Gastroesophageal sphincter (tissue), 4 donors: ENCODE measurements at regions not wholly inside any gene's neighbourhood (a gene's known extent, or its start where the extent isn't known, plus 50 kb on each side); places are given as distances from the start of the nearest gene placed in this dataset.

Experiments
- ATAC-seq: fragments of 150-250 bp; one replicate; pipeline ENCODE4 v1.9.1; 2016; ENCODE audit warnings: mild to moderate bottlenecking, moderate library complexity
- H3K27ac ChIP-seq, 4 donors: fragments of 200-600 bp; sonication (generic) in 3 of 4; 1 replicate in 3 of 4; 2 replicates in 1 of 4; pipeline ENCODE4 v1.5.1; 2016 to 2019
- H3K27me3 ChIP-seq: fragments of 200-600 bp; sonication (generic); one replicate; pipeline ENCODE4 v1.5.1; 2019
- H3K36me3 ChIP-seq, 2 donors: fragments of 200-600 bp; sonication (generic); one replicate each; pipeline ENCODE4 v1.5.1; 2019; ENCODE audit warnings: control low read depth in 1 of 2
- H3K4me1 ChIP-seq, 3 donors: fragments of 200-600 bp; sonication (generic); 1 replicate in 2 of 3; 2 replicates in 1 of 3; pipeline ENCODE4 v1.5.1; 2016 to 2019; ENCODE audit warnings: control low read depth in 2 of 3
- H3K4me3 ChIP-seq, 2 donors: fragments of 200-600 bp; sonication (generic); one replicate each; pipeline ENCODE4 v1.5.1; 2019; ENCODE audit warnings: mild to moderate bottlenecking in 1 of 2, moderate library complexity in 1 of 2
- H3K9me3 ChIP-seq, 3 donors: fragments of 200-600 bp; sonication (generic); one replicate each; pipeline ENCODE4 v1.5.1; 2017 to 2019; ENCODE audit warnings: control low read depth in 2 of 3
- EP300 ChIP-seq: sonication (generic); formaldehyde crosslinking; IDR thresholded peaks from one replicate; pipeline ENCODE4 v1.6.1; 2017; ENCODE audit warnings: antibody characterized with exemption, mild to moderate bottlenecking
- POLR2A ChIP-seq, 2 donors: fragments of 450-650 bp; IDR thresholded peaks; one replicate each; pipeline ENCODE4 v1.6.1; 2017; ENCODE audit warnings: antibody characterized with exemption in 2 of 2, mild to moderate bottlenecking in 2 of 2, moderate library complexity in 1 of 2
- POLR2AphosphoS5 ChIP-seq: sonication (generic); formaldehyde crosslinking; IDR thresholded peaks from one replicate; pipeline ENCODE4 v1.6.1; 2017; ENCODE audit warnings: antibody characterized with exemption
- WGBS, 2 donors: methylation state at CpG; one replicate each; pipeline ENCODE4 v1.1.5; 2018; ENCODE audit warnings: low coverage in 1 of 2; 5-methylcytosine and 5-hydroxymethylcytosine counted together
- TF ChIP-seq, protein P1 (sequence below), 4 experiments: fragments of 200-600 bp in 2 of 4; fragments of 450-650 bp in 2 of 4; sonication (generic) in 1 of 4; IDR thresholded peaks; one replicate each; pipeline ENCODE4 v1.5.1; 2017 to 2019; ENCODE audit warnings: antibody characterized with exemption in 4 of 4, mild to moderate bottlenecking in 2 of 4, moderate library complexity in 2 of 4

DNA sequence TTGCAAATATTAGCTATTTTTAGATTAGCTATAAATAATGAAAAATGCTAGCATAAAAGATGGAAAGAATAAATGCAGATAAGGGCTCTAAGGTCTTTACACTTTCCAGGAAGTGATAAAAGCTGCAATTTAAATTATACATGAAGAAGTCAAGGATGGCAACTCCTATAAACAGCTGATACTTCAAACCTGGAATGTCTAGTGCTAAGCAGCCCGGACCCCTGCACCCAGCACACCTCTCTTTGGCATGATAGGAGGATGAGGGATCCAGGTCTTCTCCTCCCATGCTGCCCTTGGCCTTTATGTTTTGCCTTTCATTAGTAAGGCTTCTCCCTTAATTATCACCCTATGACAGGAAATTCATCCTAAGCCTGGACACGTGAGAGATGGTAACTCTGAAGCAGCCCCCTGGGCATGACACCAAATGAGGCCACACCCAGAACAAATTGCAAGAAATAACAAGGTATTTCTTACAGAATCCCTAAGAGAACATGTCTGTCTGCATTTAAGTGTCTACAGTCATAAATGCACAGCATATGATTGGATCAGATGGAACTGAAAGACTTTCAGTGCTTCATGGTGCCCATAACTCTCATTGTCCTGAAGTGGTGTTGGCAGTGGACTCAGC, 158.3 kb upstream of the PRSS1 start:
- Histone ChIP-seq H3K4me1 (no peaks in the 10 kb centered on the region), H3K9me3 (no peaks in the 10 kb centered on the region), H3K36me3 (no peaks in the 10 kb centered on the region), H3K4me3 (no peak overlapping the region), H3K27me3 (peaks cover 6% of the 10 kb centered on the region), H3K27ac (no peak overlapping the region)
- TF ChIP-seq, protein P1, sequence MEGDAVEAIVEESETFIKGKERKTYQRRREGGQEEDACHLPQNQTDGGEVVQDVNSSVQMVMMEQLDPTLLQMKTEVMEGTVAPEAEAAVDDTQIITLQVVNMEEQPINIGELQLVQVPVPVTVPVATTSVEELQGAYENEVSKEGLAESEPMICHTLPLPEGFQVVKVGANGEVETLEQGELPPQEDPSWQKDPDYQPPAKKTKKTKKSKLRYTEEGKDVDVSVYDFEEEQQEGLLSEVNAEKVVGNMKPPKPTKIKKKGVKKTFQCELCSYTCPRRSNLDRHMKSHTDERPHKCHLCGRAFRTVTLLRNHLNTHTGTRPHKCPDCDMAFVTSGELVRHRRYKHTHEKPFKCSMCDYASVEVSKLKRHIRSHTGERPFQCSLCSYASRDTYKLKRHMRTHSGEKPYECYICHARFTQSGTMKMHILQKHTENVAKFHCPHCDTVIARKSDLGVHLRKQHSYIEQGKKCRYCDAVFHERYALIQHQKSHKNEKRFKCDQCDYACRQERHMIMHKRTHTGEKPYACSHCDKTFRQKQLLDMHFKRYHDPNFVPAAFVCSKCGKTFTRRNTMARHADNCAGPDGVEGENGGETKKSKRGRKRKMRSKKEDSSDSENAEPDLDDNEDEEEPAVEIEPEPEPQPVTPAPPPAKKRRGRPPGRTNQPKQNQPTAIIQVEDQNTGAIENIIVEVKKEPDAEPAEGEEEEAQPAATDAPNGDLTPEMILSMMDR (IDR thresholded peaks at IDR 0.05): no peak
- no peak for TF ChIP-seq POLR2A (IDR thresholded peaks at IDR 0.05)
- no peak for TF ChIP-seq EP300
- TF ChIP-seq POLR2AphosphoS5: no peak
- ATAC-seq: no peak
- WGBS, 2 donors: 50 to 60% methylated on average over 1 to 2 of the region's 2 CpGs

DNA sequence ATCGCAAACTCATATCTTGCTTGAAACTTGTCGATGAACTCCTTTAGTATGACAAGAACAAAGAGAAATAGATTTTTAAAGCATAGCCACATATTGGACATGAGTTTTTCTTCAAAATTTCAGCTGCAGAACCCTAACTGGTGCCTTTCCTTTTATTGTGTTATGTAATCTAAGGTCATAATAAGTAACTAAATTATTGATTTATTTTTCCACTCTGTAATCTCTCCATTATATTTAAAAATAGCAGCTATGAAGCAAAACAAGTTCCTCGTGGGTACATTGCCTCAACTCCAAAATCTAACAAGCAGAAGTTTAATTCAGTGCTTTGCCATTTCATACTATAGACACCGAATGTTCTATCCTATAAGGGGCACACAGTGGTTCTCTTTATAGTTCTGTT, 159.2 kb upstream of the PRSS1 start:
- Histone ChIP-seq H3K4me1 (no peaks in the 10 kb centered on the region), H3K27me3 (no peaks in the 10 kb centered on the region), H3K4me3 (no peak overlapping the region), H3K36me3 (no peaks in the 10 kb centered on the region), H3K27ac (no peak overlapping the region), H3K9me3 (no peaks in the 10 kb centered on the region)
- 66 to 82% methylated on average over 4 of the region's 4 CpGs for WGBS, 2 donors
- ATAC-seq: no peak
- no peak for TF ChIP-seq POLR2A (IDR thresholded peaks at IDR 0.05)
- no peak for TF ChIP-seq POLR2AphosphoS5
- TF ChIP-seq EP300: no peak
- TF ChIP-seq, protein P1 (IDR thresholded peaks at IDR 0.05): no peak

DNA sequence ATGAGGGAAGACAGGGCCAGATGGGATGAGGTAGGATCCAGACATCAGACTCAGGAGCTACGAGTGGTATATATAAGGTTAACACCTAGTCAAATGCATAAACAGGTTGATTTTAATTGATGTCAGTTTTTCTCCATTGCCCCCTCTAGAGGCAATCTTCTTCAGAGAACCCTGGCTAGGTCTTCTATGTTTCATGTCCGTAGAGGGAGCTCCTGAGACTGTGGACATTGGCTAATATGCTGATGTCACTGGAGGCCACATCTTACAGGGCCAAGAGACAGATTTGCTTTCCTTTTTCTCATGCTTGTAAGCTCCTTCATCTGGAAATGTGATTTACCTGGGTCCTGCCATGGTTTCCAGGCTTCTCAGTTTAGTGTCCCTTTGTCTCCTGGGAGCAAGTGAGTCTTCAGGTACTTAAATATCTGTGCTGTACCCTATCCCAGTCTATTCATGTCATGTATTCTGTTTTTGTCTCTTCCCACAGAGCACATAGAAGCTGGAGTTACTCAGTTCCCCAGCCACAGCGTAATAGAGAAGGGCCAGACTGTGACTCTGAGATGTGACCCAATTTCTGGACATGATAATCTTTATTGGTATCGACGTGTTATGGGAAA, 161.6 kb upstream of the PRSS1 start:
- no peak for ATAC-seq
- 27 to 58% methylated on average over 3 to 5 of the region's 5 CpGs for WGBS, 2 donors
- H3K4me1 ChIP-seq: no peaks in the 10 kb centered on the region

DNA sequence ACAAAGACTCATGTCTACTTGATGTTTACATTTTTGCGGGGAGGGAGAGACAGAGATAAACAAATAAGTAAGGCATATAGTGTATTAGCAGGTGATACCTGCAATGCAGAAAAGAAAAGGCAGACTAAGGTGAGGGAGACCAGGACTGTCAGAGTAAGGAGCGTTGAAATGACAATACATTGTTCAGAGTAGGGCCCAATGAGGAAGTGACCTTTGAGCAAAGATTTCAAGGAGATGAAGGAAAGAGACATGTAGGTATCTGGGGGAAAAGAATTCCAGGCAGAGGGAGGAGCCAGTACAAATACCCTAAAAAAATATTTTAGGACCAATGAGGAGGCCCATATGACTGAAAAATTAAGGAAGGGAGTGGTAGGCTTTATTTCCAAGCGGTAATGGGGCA, 162.7 kb upstream of the PRSS1 start:
- Histone ChIP-seq H3K27ac (no peak overlapping the region), H3K27me3 (no peaks in the 10 kb centered on the region), H3K4me1 (no peaks in the 10 kb centered on the region), H3K4me3 (no peak overlapping the region), H3K36me3 (no peaks in the 10 kb centered on the region), H3K9me3 (no peaks in the 10 kb centered on the region)
- ATAC-seq: no peak
- TF ChIP-seq EP300: no peak
- TF ChIP-seq POLR2AphosphoS5: no peak
- TF ChIP-seq POLR2A (IDR thresholded peaks at IDR 0.05): no peak
- TF ChIP-seq, protein P1 (IDR thresholded peaks at IDR 0.05): no peak
- WGBS, 2 donors: 69 to 80% methylated on average over 3 of the region's 3 CpGs

More for the DNA sequence above, 161.6 kb upstream of the PRSS1 start:
- Histone ChIP-seq H3K36me3 (no peaks in the 10 kb centered on the region), H3K9me3 (no peaks in the 10 kb centered on the region), H3K27ac (no peak overlapping the region), H3K27me3 (no peaks in the 10 kb centered on the region), H3K4me3 (no peak overlapping the region)
- no peak for TF ChIP-seq EP300
- no peak for TF ChIP-seq POLR2AphosphoS5
- TF ChIP-seq, protein P1 (IDR thresholded peaks at IDR 0.05): peak in 1 of 4 experiments; percentile 21
- TF ChIP-seq POLR2A (IDR thresholded peaks at IDR 0.05): no peak

DNA sequence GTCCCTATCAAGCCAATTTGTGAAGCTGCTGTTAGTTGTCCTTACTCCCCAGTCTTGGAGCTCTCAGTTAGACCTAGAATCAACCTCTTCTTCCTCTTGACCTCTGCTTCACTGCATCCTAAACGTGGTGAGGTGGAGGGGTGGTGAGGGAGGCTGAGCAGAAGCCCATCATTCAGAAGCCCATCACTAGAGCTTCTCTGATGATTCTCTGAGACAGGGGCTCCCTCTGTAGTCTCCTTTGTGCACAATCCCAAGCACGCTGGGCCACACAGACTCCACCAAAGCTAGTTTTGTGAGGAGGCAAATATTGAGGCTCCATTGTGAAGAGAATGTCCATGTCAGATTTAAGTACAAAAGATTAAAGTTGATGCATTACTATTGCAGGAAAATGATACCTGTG, 163.8 kb upstream of the PRSS1 start:
- Histone ChIP-seq H3K4me1 (no peaks in the 10 kb centered on the region), H3K27ac (no peak overlapping the region), H3K4me3 (no peak overlapping the region), H3K36me3 (no peaks in the 10 kb centered on the region), H3K9me3 (no peaks in the 10 kb centered on the region), H3K27me3 (no peaks in the 10 kb centered on the region)
- no peak for ATAC-seq
- TF ChIP-seq EP300: no peak
- TF ChIP-seq POLR2AphosphoS5: no peak
- TF ChIP-seq, protein P1 (IDR thresholded peaks at IDR 0.05): no peak
- no peak for TF ChIP-seq POLR2A (IDR thresholded peaks at IDR 0.05)
- WGBS, 2 donors: 50% methylated on average over 1 of the region's 2 CpGs; no CpG with 5 or more reads in 1 of the 2 donors
